ENCODE measurements at regions not wholly inside any gene's neighbourhood (a gene's known extent, or its start where the extent isn't known, plus 50 kb on each side); places are given as distances from the start of the nearest gene placed in this dataset.
A peak's percentile ranks its signal among the peaks of the same experiment; 100 is the strongest.
"Not testable (repeated sequence)": the region's sequence is repeated elsewhere in the genome, so short reads cannot be mapped to it uniquely, and the experiment has no call there.

GRCh38 chr9:102237094-102237493 is 498.6 kb upstream of the GRIN3A start (continued):
- TF ChIP-seq SIN3A (IDR thresholded peaks at IDR 0.05; ENCODE audit: borderline replicate concordance, low read depth, low read length) (no peak), MEIS2 (CRISPR knock-in tag; IDR thresholded peaks at IDR 0.05) (no peak), XRCC5 (optimal IDR thresholded peaks at IDR 0.05; ENCODE audit: low read length) (no peak), ZNF7 (CRISPR knock-in tag; IDR thresholded peaks at IDR 0.05) (no peak)

GRCh38 chr9:102227416-102227815 is 489.0 kb upstream of the GRIN3A start:
- FAIRE-seq; DNase-seq (ENCODE audit: low spot score); H3K9ac ChIP-seq (ENCODE audit: insufficient read depth, low read depth, low read length); BruUV-seq (replicated peaks); POLR2A ChIA-PET; H3K4me1 ChIP-seq (ENCODE audit: insufficient read depth, low read length); H2AFZ ChIP-seq (ENCODE audit: low read length); in situ Hi-C loops (cut with HindIII; ENCODE audit: extremely low pct_ligation_motif_present, low pct_unique_long_range_greater_than_20kb); H3K4me2 ChIP-seq (ENCODE audit: low read depth, low read length); H3K27me3 ChIP-seq (ENCODE audit: control insufficient read depth in 1 of 2, insufficient read depth in 2 of 2, low read length in 2 of 2); H4K20me1 ChIP-seq (ENCODE audit: insufficient read depth, low read length); CTCF ChIA-PET (ENCODE audit: low intra/inter-chr PET ratio, low total read pairs); H3K4me3 ChIP-seq (replicated peaks in 1 of 3; ENCODE audit: insufficient read depth in 1 of 3, low read depth in 2 of 3, low read length in 3 of 3); H3K79me2 ChIP-seq (ENCODE audit: insufficient read depth, low read length); ATAC-seq; H3K9me3 ChIP-seq (ENCODE audit: low read length); H3K36me3 ChIP-seq (replicated peaks in 1 of 2; ENCODE audit: control insufficient read depth in 1 of 2, insufficient read depth in 2 of 2, low read length in 2 of 2); H3K27ac ChIP-seq (ENCODE audit: extremely low read length, insufficient read depth, low read length); intact Hi-C loops (cut with micrococcal nuclease; ENCODE audit: unreplicated experiment): not testable (repeated sequence)
- WGBS (ENCODE audit: low lambda C conversion rate): 18% methylated on average over 4 of the region's 4 CpGs

GRCh38 chr9:102225841-102226441 is 487.5 kb upstream of the GRIN3A start:
- H4K20me1 ChIP-seq (ENCODE audit: insufficient read depth, low read length): no peaks in the 10 kb centered on the region
- BruUV-seq (replicated peaks): no TSS peak
- no peaks in the 10 kb centered on the region for H3K27me3 ChIP-seq (ENCODE audit: control insufficient read depth in 1 of 2, insufficient read depth in 2 of 2, low read length in 2 of 2)
- ChIA-PET POLR2A (no interaction called here), CTCF (ENCODE audit: low intra/inter-chr PET ratio, low total read pairs) (no interaction called here)
- no peak for DNase-seq (ENCODE audit: low spot score)
- in situ Hi-C loops (cut with HindIII; ENCODE audit: extremely low pct_ligation_motif_present, low pct_unique_long_range_greater_than_20kb) (no loop called here), intact Hi-C loops (cut with micrococcal nuclease; ENCODE audit: unreplicated experiment) (no loop called here)
- H3K27ac ChIP-seq (ENCODE audit: extremely low read length, insufficient read depth, low read length): no peak overlapping the region
- ATAC-seq: no peak
- H2AFZ ChIP-seq (ENCODE audit: low read length): no peak overlapping the region
- TF ChIP-seq RAD21 (CRISPR knock-in tag; IDR thresholded peaks at IDR 0.05) (no peak), MAFF (IDR thresholded peaks at IDR 0.05; ENCODE audit: low read depth, low read length) (peak; percentile 86), HMG20B (CRISPR knock-in tag; conservative IDR thresholded peaks at IDR 0.05) (no peak), MAFK (conservative IDR thresholded peaks at IDR 0.05 in 1 of 2, IDR thresholded peaks at IDR 0.05 in 1 of 2; ENCODE audit: low read length in 2 of 2) (peak; percentile 81 to 94), SP5 (CRISPR knock-in tag; IDR thresholded peaks at IDR 0.05; ENCODE audit: borderline replicate concordance, low read depth) (no peak), ETV6 (CRISPR knock-in tag; conservative IDR thresholded peaks at IDR 0.05) (no peak), SAP130 (CRISPR knock-in tag; IDR thresholded peaks at IDR 0.05; ENCODE audit: low read depth) (no peak)
- no peaks in the 10 kb centered on the region for H3K79me2 ChIP-seq (ENCODE audit: insufficient read depth, low read length)
- no peak overlapping the region for H3K9ac ChIP-seq (ENCODE audit: insufficient read depth, low read depth, low read length)
- no peak overlapping the region for H3K4me2 ChIP-seq (ENCODE audit: low read depth, low read length)
- H3K4me1 ChIP-seq (ENCODE audit: insufficient read depth, low read length): no peaks in the 10 kb centered on the region
- H3K36me3 ChIP-seq (replicated peaks in 1 of 2; ENCODE audit: control insufficient read depth in 1 of 2, insufficient read depth in 2 of 2, low read length in 2 of 2): no peaks in the 10 kb centered on the region
- no peaks in the 10 kb centered on the region for H3K9me3 ChIP-seq (ENCODE audit: low read length)
- H3K4me3 ChIP-seq (replicated peaks in 1 of 3; ENCODE audit: insufficient read depth in 1 of 3, low read depth in 2 of 3, low read length in 3 of 3): no peak overlapping the region
- FAIRE-seq: no peak
- WGBS (ENCODE audit: low lambda C conversion rate): 96% methylated on average over 1 of the region's 1 CpG

GRCh38 chr9:102223320-102224136 is 485.1 kb upstream of the GRIN3A start:
- H3K27me3 ChIP-seq (ENCODE audit: control insufficient read depth in 1 of 2, insufficient read depth in 2 of 2, low read length in 2 of 2); H3K9ac ChIP-seq (ENCODE audit: insufficient read depth, low read depth, low read length); H3K9me3 ChIP-seq (ENCODE audit: low read length); H4K20me1 ChIP-seq (ENCODE audit: insufficient read depth, low read length); H3K79me2 ChIP-seq (ENCODE audit: insufficient read depth, low read length); H3K4me3 ChIP-seq (replicated peaks in 1 of 3; ENCODE audit: insufficient read depth in 1 of 3, low read depth in 2 of 3, low read length in 3 of 3); intact Hi-C loops (cut with micrococcal nuclease; ENCODE audit: unreplicated experiment); BruUV-seq (replicated peaks); H3K36me3 ChIP-seq (replicated peaks in 1 of 2; ENCODE audit: control insufficient read depth in 1 of 2, insufficient read depth in 2 of 2, low read length in 2 of 2); CTCF ChIA-PET (ENCODE audit: low intra/inter-chr PET ratio, low total read pairs); in situ Hi-C loops (cut with HindIII; ENCODE audit: extremely low pct_ligation_motif_present, low pct_unique_long_range_greater_than_20kb); POLR2A ChIA-PET; H2AFZ ChIP-seq (ENCODE audit: low read length); FAIRE-seq; ATAC-seq; H3K27ac ChIP-seq (ENCODE audit: extremely low read length, insufficient read depth, low read length); DNase-seq (ENCODE audit: low spot score); H3K4me1 ChIP-seq (ENCODE audit: insufficient read depth, low read length); H3K4me2 ChIP-seq (ENCODE audit: low read depth, low read length): not testable (repeated sequence)
- WGBS (ENCODE audit: low lambda C conversion rate): 70% methylated on average over 18 of the region's 27 CpGs

All from HepG2 (cell line).